ENCODE measurements at regions not wholly inside any gene's neighbourhood (a gene's known extent, or its start where the extent isn't known, plus 50 kb on each side); places are given as distances from the start of the nearest gene placed in this dataset.
A peak's percentile ranks its signal among the peaks of the same experiment; 100 is the strongest.

DNA sequence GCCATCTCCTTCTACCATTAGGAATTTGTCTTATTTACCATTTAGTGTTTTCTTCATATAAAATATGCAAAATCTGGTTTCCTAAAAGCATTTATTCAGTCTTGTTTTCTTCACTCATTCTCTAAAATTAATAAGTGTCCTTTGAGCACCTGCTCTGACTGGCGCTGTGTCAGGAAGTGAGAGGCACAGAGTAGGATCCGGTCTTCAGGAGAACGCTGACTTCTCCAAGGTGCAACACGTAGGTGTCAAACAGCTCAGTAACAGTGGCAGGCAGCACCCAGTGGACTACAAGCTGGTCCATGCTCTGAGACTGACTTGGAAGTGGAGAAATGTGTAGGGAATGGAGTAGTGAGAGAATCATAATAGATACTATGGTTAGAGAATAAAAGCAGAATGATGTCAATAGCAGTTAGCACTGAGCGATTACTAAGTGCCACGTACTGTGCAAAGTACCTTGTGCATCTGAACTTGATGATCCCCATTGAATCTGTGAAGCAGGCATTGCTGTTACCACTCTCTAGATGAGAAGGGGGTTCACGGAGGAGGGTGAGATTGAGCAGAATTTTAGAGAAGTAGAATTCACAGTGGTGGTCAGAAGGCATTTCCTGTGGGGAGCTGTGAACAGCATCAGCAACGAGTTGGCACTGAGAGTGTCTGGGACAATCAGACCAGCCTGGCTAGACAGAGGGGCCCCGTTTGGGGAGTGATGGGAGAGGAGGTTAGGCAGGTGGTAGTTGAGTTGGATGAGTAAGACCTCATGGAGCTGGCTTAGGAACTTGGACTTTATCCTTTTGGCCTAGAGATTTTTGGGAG lies 569.8 kb downstream of the QKI start:
- Histone ChIP-seq H3K9me3 (replicated peaks in 1 of 11) (0 out of 22 replicates have a peak, but pooled peaks cover 0 to 6% (median 0%) of the 10 kb centered on the region in 11 experiments), H3K27ac (peak overlapping the region in 1 of 11 experiments; percentile 36; a peak in 1 of 22 replicates), H3K27me3 (no peaks in the 10 kb centered on the region), H3K4me2 (peak overlapping the region; percentile 38 to 71 (median 59)), H3K9ac (no peak overlapping the region), H4K20me1 (no peaks in the 10 kb centered on the region), H3K4me3 (no peak overlapping the region), H3K36me3 (no peaks in the 10 kb centered on the region), H3K4me1 (peaks cover 12 to 34% (median 21%) of the 10 kb centered on the region in 10 experiments)
- TF ChIP-seq Cebpa-rat (IDR thresholded peaks at IDR 0.05), result no peak

DNA sequence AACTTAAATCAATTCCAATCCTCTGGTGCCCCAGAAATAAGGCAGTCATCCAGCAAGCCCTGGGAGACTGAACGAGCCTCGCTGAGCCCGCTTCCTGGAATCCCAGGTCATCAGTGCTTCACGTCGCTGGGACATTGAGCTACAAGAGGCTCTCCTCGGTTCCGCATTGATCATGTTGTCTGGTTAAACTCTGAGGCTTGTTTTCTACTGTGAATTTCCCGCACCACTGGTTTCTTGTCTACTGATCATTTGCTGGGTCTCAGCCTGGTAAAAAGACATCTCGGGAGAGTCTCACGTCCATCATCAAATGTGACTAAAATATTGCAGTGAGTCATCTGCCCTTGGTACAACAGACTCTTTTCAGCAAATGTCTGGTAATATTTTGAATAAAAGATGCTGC lies 569.2 kb downstream of the QKI start:
- Histone ChIP-seq H3K27me3 (no peaks in the 10 kb centered on the region), H3K4me2 (peak overlapping the region in 1 of 11 experiments; percentile 71; a peak in 2 of 22 replicates), H3K4me1 (peaks cover 12 to 30% (median 19%) of the 10 kb centered on the region in 10 experiments), H3K36me3 (no peaks in the 10 kb centered on the region), H3K9ac (no peak overlapping the region), H3K27ac (no peak overlapping the region), H3K9me3 (replicated peaks in 1 of 11) (peaks cover 0 to 6% (median 0%) of the 10 kb centered on the region in 11 experiments; a peak in 3 of 22 replicates), H3K4me3 (no peak overlapping the region), H4K20me1 (no peaks in the 10 kb centered on the region)
- no peak for TF ChIP-seq Cebpa-rat (IDR thresholded peaks at IDR 0.05)

DNA sequence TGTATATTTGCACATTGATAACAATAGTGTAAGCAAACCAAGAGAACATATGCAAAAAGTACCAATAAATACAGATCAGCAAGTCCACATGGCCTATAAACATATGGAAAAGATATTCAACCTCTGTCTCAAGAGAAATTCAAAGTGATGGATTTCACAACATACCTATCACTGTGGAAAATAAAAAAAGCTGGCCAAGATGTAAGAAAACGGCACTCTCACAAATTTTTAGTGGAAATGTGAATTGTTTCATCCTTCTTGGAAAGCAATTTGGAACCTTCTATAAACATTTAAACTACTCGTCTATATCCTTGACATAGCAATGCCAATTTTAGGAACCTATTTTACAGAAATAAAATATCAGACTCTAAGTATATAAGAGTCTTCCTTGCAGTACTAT lies 559.8 kb downstream of the QKI start:
- Histone ChIP-seq H3K36me3 (no peaks in the 10 kb centered on the region), H3K27me3 (no peaks in the 10 kb centered on the region), H3K9me3 (replicated peaks in 1 of 11) (peaks cover 0 to 18% (median 8%) of the 10 kb centered on the region in 11 experiments; a peak in 13 of 22 replicates), H3K4me2 (no peak overlapping the region), H4K20me1 (no peaks in the 10 kb centered on the region), H3K9ac (no peak overlapping the region), H3K27ac (no peak overlapping the region), H3K4me1 (no peaks in the 10 kb centered on the region), H3K4me3 (no peak overlapping the region)
- TF ChIP-seq Cebpa-rat (IDR thresholded peaks at IDR 0.05), result no peak

DNA sequence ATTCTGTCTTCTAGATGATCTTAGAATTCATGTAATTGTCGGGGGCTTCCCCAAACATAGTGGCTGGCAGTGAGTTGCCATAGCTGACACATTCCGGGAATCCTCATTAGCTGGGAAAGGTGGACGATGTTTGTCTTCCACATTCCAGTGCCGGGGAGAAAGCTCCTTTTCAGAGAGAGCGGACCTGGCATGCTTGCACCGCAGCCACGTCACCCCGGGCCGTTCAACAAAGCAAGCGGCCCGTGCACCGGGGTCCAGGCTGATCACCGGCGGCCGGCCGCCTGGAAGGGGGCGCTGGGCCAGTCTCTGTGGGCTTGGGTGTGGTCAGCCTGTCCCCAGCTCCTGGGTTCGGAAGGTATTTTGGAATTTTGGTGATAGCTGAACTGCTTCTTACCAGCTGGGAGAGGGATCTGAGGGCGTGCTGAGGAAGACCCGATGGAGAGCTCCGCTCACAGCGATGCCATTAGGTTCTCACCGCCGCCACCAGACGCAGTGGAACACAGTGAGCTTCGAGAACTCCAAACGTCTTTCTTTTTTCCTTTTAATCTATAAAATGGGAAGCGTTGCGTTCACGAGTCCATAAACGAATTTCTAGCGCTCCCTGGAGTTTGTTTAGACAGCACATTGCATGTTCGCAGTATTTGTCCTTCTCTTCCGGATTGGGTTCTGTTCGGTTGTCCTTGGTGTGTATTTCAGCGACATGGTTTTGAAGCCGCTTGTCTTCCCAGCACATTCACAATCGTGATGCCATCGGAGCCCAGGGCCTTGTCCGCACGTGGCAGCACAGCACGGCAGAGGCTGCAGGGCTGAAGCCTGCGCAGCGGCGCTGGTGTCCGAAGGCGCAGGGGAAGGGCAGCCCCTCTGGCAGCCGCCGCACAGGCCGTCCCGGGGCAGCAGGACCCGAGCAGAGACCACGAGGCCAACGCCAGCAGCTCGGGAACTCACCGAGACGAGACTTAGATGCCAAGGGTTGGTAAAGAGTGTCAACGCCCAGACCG lies 557.6 kb downstream of the QKI start:
- Histone ChIP-seq H3K9ac (no peak overlapping the region), H3K36me3 (no peaks in the 10 kb centered on the region), H3K4me3 (no peak overlapping the region), H3K4me2 (no peak overlapping the region), H3K27ac (no peak overlapping the region), H3K27me3 (no peaks in the 10 kb centered on the region), H4K20me1 (no peaks in the 10 kb centered on the region), H3K9me3 (replicated peaks in 1 of 11) (peaks cover 0 to 11% (median 5%) of the 10 kb centered on the region in 11 experiments; a peak in 10 of 22 replicates), H3K4me1 (no peaks in the 10 kb centered on the region)
- no peak for TF ChIP-seq Cebpa-rat (IDR thresholded peaks at IDR 0.05)

DNA sequence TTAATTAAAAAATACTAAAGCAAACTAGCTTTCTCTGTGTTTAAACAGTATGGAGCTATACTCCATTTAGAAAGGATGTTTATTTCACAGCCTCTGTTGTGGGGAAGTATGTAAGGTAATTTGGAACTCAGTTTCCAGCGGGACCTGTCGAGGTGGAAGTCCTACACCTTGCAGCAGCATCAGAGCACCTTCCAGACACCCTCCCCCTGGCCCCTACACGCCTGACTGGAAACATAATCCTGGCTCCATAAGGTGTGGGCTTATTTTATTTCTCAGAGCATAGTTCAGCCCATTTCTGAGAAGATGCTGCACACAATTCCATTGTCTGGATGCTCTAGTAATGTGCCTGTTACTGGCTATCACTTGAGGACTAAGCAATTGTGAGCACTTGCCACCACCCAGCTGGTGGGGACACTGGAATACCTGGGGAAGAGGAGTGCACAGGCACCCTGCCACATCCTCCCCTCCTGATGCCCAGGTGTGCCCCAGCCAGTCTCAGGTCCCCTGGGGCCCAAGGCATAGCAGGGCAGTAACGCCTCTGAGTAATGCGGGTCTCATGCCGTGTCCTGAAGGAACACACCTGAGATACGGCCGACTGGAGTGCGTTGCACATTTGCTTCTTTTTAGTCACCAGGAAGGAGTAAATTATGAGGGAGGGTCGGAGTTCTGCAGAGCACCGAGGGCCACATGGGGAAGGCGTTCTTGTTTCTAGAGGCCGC lies 556.5 kb downstream of the QKI start:
- no peak overlapping the region for H3K4me3 ChIP-seq
- no peak for TF ChIP-seq Cebpa-rat (IDR thresholded peaks at IDR 0.05)

DNA sequence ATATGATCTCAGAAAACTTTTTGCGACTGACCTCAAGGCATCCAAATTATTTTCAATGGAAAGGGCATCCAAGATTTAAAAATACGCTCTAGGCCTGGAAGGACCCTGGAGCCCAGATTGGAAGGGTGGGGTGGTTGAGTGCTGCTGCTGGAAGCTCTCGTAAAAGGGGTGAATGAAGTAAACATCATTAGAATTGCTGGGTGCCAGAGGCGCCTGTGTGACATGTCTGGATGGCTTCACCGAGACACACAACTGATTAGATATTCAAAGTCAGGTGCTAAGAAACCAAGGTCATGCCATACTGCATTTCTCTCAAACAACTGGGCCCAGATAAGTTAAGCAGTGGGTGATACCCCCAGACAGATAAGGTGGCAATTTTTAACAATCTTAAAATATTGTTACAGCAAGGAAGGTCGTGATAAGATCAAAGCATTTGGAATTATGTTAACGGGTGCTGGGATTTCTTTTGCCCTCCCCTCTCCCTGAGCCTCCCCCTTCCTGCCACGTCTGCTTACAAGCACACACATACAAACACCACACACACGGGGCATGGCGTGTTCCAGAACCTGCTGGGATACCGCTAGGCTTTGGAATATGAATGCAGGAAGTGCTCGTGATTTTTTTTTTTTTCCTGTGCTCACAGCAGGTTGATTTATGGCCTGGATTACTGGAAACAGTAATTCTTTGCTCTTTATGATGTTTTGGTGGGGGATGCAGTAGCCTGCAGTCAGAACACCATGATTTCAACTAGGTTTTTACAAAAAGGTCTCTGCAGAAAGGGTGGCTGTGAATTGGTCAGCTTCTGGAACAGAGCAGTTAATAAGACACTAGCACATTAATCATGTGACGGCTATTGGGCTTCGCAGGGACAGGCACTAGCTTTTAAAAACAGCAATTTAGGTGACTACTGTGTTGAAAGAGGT lies 551.2 kb downstream of the QKI start:
- H3K4me3 ChIP-seq, result no peak overlapping the region
- no peaks in the 10 kb centered on the region for H3K4me1 ChIP-seq
- no peaks in the 10 kb centered on the region for H3K27me3 ChIP-seq
- no peak overlapping the region for H3K9ac ChIP-seq
- H4K20me1 ChIP-seq, result no peaks in the 10 kb centered on the region
- H3K36me3 ChIP-seq, result no peaks in the 10 kb centered on the region
- H3K27ac ChIP-seq, result no peak overlapping the region
- no peaks in the 10 kb centered on the region for H3K9me3 ChIP-seq (replicated peaks in 1 of 11)
- no peak overlapping the region for H3K4me2 ChIP-seq
- TF ChIP-seq Cebpa-rat (IDR thresholded peaks at IDR 0.05), result no peak

More for the DNA sequence above, 556.5 kb downstream of the QKI start:
- Histone ChIP-seq H3K27me3 (no peaks in the 10 kb centered on the region), H3K4me2 (no peak overlapping the region), H3K36me3 (no peaks in the 10 kb centered on the region), H3K27ac (no peak overlapping the region), H3K4me1 (no peaks in the 10 kb centered on the region), H3K9ac (no peak overlapping the region), H3K9me3 (replicated peaks in 1 of 11) (peaks cover 0 to 11% (median 5%) of the 10 kb centered on the region in 11 experiments; a peak in 10 of 22 replicates), H4K20me1 (no peaks in the 10 kb centered on the region)

DNA sequence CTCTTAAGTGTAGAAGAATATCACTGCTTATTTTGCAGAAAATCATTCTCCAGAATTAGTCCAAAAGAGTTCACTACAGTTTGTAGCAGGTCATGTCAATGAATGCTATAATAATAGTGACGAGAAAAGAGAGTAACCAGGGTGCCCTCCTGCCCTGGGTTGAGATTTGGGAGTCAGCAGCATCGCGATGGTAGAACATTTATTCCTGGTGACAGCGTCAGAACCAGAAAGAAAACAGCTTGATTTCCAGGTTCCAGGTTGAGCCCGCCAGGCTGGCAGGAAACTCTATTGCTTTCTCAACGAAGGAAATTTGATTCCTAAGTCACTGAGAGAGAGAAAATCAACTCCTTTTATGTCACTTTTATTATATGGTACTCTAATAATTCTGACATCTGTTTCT lies 550.3 kb downstream of the QKI start:
- Histone ChIP-seq H3K27me3 (no peaks in the 10 kb centered on the region), H3K9me3 (replicated peaks in 1 of 11) (no peaks in the 10 kb centered on the region), H3K27ac (no peak overlapping the region), H3K36me3 (no peaks in the 10 kb centered on the region), H3K9ac (no peak overlapping the region), H3K4me3 (no peak overlapping the region), H3K4me2 (no peak overlapping the region), H3K4me1 (no peaks in the 10 kb centered on the region), H4K20me1 (no peaks in the 10 kb centered on the region)
- TF ChIP-seq Cebpa-rat (IDR thresholded peaks at IDR 0.05), result no peak

All from BLaER1 treated with 17β-estradiol and CSF1 and Interleukin-3, amounts not matched to agents 10 nM and 100 nM (cell line).